ENCODE measurements at regions not wholly inside any gene's neighbourhood (a gene's known extent, or its start where the extent isn't known, plus 50 kb on each side); places are given as distances from the start of the nearest gene placed in this dataset.

DNA sequence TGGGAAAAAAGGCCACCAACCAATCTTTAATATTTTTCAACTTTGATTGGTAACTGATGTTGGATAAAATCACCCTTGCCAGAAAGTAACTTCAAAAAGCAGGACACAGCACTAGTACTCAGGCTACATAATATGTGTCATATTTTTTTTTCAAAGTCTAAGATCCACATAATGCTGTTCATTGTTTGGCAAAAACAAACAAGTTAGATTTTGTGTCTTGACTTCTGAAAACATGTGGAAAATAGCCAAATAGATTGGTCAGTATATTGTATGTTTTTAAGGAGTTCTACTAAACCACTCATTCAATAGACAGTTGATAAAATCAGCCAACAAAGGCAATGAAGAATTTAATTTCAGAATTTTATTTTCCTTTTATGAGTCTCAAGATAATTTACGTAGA, 111.7 kb upstream of the CCDC54 start:
- H3K4me3 ChIP-seq (ENCODE audit: low read depth, low read length) = no peak overlapping the region
- no peaks in the 10 kb centered on the region for H3K27me3 ChIP-seq (ENCODE audit: control insufficient read depth, insufficient read depth, low read length)
- no peaks in the 10 kb centered on the region for H3K36me3 ChIP-seq (ENCODE audit: control insufficient read depth, insufficient read depth, low read length)
- H3K9me3 ChIP-seq (ENCODE audit: control insufficient read depth, insufficient read depth, low read depth, low read length) = no peaks in the 10 kb centered on the region; the same call in 1 of the 2 replicates
- peaks cover 32% of the 10 kb centered on the region; the same call in 1 of the 2 replicates for H3K4me1 ChIP-seq (ENCODE audit: control insufficient read depth, insufficient read depth, low read length)
- no peak overlapping the region for H3K9ac ChIP-seq (ENCODE audit: low read length)
- 0 out of 2 replicates have a peak overlapping the region, but pooled peaks have one; percentile 22 for H3K27ac ChIP-seq (ENCODE audit: low read depth, low read length)

DNA sequence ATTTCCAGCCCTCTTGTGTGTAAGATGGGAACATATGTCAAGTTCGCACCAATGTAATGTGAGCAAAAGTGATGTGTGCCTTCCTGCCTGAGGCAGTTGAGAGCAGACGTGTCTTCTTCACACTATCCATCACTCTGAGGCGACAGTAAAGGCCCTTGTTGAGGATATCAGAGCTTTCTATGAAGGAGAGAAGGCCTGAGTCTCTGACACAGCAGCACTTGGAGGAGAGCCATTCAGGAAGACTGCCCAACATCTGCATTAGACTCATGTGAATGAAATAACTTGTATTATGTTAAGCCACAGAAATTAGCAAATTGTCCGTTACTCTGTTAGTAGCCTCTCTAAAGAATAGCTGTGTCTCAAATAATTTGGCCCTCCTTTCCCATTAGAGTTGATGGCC, 108.8 kb upstream of the CCDC54 start:
- no peaks in the 10 kb centered on the region for H3K27me3 ChIP-seq (ENCODE audit: control insufficient read depth, insufficient read depth, low read length)
- no peak overlapping the region for H3K9ac ChIP-seq (ENCODE audit: low read length)
- peaks cover 32% of the 10 kb centered on the region; the same call in 1 of the 2 replicates for H3K4me1 ChIP-seq (ENCODE audit: control insufficient read depth, insufficient read depth, low read length)
- no peak overlapping the region for H3K27ac ChIP-seq (ENCODE audit: low read depth, low read length)
- H3K4me3 ChIP-seq (ENCODE audit: low read depth, low read length) = no peak overlapping the region
- no peaks in the 10 kb centered on the region; the same call in 1 of the 2 replicates for H3K9me3 ChIP-seq (ENCODE audit: control insufficient read depth, insufficient read depth, low read depth, low read length)
- H3K36me3 ChIP-seq (ENCODE audit: control insufficient read depth, insufficient read depth, low read length) = no peaks in the 10 kb centered on the region

DNA sequence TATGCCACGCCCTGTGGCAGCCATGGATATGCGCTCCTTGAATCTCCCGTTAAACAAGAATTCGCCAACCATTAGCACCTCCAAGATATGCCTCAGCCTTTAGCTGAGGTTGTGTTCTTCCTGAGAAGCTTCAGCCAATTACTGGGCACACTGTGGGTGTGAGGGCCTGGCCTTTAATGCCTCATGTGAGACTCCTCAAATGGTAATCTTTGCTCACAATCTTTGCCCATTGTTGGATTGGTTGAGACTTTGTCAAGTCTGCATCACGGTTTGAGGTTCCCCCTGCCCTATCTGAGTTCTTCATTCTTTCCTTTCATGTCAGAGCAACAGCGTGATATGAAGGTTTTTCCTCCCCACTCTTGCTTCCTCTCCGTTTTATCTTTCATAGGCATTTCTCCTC, 108.1 kb upstream of the CCDC54 start:
- Histone ChIP-seq H3K9me3 (ENCODE audit: control insufficient read depth, insufficient read depth, low read depth, low read length) (no peaks in the 10 kb centered on the region; the same call in 1 of the 2 replicates), H3K27me3 (ENCODE audit: control insufficient read depth, insufficient read depth, low read length) (no peaks in the 10 kb centered on the region), H3K9ac (ENCODE audit: low read length) (no peak overlapping the region), H3K4me1 (ENCODE audit: control insufficient read depth, insufficient read depth, low read length) (peaks cover 26% of the 10 kb centered on the region; the same call in 1 of the 2 replicates), H3K4me3 (ENCODE audit: low read depth, low read length) (no peak overlapping the region), H3K36me3 (ENCODE audit: control insufficient read depth, insufficient read depth, low read length) (no peaks in the 10 kb centered on the region), H3K27ac (ENCODE audit: low read depth, low read length) (no peak overlapping the region)

DNA sequence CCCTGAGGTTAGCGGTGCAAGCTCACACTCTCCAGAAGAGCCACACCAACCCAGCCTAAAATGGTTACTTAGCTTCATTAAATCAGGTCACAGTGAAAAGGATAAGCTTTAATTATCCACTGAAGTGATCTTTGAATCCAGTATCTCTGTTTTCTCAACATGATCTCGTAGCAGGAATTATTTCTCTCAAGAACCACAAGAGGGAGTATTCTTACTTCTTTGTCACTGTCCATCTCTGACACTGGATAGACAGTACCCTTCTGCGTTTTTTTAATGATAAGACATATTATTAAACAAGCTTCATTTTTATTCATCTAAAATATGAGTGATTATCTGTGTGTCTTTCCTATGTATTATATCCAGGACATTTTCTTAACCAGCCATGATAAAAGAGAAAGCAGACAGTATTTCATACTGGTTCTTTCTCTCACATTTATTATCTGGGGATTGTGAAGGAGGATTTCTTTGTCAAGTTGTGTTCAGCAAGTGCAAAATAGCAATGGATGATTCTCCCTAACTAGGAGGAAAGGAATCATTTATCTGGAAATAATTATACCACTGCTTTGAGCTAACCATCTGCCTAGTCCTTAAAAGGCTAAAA, 105.4 kb upstream of the CCDC54 start:
- H3K27me3 ChIP-seq (ENCODE audit: control insufficient read depth, insufficient read depth, low read length) = no peaks in the 10 kb centered on the region
- H3K9me3 ChIP-seq (ENCODE audit: control insufficient read depth, insufficient read depth, low read depth, low read length) = no peaks in the 10 kb centered on the region; the same call in 1 of the 2 replicates
- H3K36me3 ChIP-seq (ENCODE audit: control insufficient read depth, insufficient read depth, low read length) = no peaks in the 10 kb centered on the region
- no peak overlapping the region for H3K9ac ChIP-seq (ENCODE audit: low read length)
- H3K27ac ChIP-seq (ENCODE audit: low read depth, low read length) = no peak overlapping the region
- no peak overlapping the region for H3K4me3 ChIP-seq (ENCODE audit: low read depth, low read length)
- peaks cover 11% of the 10 kb centered on the region; the same call in 1 of the 2 replicates for H3K4me1 ChIP-seq (ENCODE audit: control insufficient read depth, insufficient read depth, low read length)

DNA sequence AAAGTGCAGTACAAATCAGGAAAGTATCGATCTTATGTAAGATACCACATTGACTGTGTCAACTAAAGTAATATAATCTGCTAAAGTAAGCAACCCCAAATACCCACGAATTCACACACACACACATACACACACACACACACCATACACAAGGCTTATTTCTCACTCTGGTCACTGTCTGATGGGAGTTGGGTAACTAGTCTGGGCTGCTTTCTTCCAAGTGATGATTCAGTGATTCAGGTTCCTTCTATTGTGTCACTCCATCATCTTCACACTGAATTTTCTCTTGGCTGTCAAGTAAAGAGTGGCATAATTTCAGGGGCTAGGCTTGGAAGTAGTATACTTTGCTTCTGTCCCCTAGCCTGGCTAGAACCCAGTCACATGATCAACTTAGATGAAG, 104.8 kb upstream of the CCDC54 start:
- Histone ChIP-seq H3K27ac (ENCODE audit: low read depth, low read length) (no peak overlapping the region), H3K36me3 (ENCODE audit: control insufficient read depth, insufficient read depth, low read length) (no peaks in the 10 kb centered on the region), H3K27me3 (ENCODE audit: control insufficient read depth, insufficient read depth, low read length) (no peaks in the 10 kb centered on the region), H3K9me3 (ENCODE audit: control insufficient read depth, insufficient read depth, low read depth, low read length) (no peaks in the 10 kb centered on the region; the same call in 1 of the 2 replicates), H3K9ac (ENCODE audit: low read length) (no peak overlapping the region), H3K4me1 (ENCODE audit: control insufficient read depth, insufficient read depth, low read length) (peaks cover 11% of the 10 kb centered on the region; the same call in 1 of the 2 replicates), H3K4me3 (ENCODE audit: low read depth, low read length) (no peak overlapping the region)

DNA sequence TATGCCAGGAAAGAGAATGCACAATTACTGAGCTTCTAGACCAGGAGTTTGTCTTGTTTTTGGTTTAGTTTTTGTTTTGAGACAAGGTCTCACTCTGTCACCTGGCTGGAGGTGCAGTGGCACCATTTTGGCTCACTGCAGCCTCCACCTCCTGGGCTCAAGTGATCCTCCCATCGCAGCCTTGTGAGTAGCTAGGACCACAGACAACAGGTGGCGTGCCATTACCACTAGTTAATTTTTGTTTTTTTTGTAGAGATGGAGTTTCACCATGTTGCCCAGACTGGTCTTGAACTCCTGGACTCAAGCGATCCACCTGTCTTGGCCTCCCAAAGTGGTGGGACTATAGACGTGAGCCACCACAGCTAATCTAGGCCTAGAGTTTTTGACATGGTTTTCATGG, 104.4 kb upstream of the CCDC54 start:
- no peaks in the 10 kb centered on the region; the same call in 1 of the 2 replicates for H3K9me3 ChIP-seq (ENCODE audit: control insufficient read depth, insufficient read depth, low read depth, low read length)
- no peak overlapping the region for H3K4me3 ChIP-seq (ENCODE audit: low read depth, low read length)
- H3K27ac ChIP-seq (ENCODE audit: low read depth, low read length) = no peak overlapping the region
- no peaks in the 10 kb centered on the region for H3K27me3 ChIP-seq (ENCODE audit: control insufficient read depth, insufficient read depth, low read length)
- H3K4me1 ChIP-seq (ENCODE audit: control insufficient read depth, insufficient read depth, low read length) = peaks cover 11% of the 10 kb centered on the region; the same call in 1 of the 2 replicates
- H3K36me3 ChIP-seq (ENCODE audit: control insufficient read depth, insufficient read depth, low read length) = no peaks in the 10 kb centered on the region
- H3K9ac ChIP-seq (ENCODE audit: low read length) = no peak overlapping the region

DNA sequence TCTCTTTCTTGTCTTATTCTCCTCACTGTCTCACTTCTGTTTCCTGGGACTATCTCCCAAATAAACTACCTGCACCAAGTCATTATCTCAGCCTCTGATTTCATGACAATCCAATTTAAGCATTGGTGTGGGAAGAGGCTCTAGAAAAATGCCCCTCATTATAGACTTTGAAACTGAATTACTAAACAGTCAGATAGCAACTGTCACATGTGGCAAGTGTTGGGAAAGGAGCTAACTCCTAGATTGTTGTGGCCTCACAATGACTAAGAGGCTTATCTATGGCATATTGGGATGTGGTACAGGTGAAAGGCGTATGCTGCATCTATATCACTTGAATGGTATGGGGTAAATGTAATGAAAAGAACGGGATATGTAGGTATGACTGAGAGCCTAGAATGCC, 103.5 kb upstream of the CCDC54 start:
- peaks cover 7% of the 10 kb centered on the region; the same call in 1 of the 2 replicates for H3K4me1 ChIP-seq (ENCODE audit: control insufficient read depth, insufficient read depth, low read length)
- no peak overlapping the region for H3K9ac ChIP-seq (ENCODE audit: low read length)
- no peaks in the 10 kb centered on the region; the same call in 1 of the 2 replicates for H3K9me3 ChIP-seq (ENCODE audit: control insufficient read depth, insufficient read depth, low read depth, low read length)
- H3K27me3 ChIP-seq (ENCODE audit: control insufficient read depth, insufficient read depth, low read length) = no peaks in the 10 kb centered on the region
- no peak overlapping the region for H3K4me3 ChIP-seq (ENCODE audit: low read depth, low read length)
- H3K27ac ChIP-seq (ENCODE audit: low read depth, low read length) = no peak overlapping the region
- no peaks in the 10 kb centered on the region for H3K36me3 ChIP-seq (ENCODE audit: control insufficient read depth, insufficient read depth, low read length)

DNA sequence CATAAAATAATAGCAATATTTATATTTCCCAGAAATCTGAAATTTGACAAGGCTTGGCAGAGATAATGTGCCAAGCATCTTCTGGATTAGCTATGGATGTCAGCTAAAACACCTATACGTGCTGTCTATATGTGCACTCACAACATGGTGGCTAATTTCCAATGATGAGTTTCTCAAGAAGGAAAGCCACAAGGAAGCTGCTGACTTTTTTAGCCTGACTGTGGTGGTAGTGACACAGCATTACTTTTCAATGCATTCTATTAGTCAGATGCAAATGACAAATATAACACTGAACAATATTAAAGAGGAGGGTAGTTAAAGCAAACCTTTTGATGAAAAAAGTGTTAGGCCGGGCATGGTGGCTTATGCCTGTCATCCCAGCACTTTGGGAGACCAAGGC, 101.7 kb upstream of the CCDC54 start:
- Histone ChIP-seq H3K27me3 (ENCODE audit: control insufficient read depth, insufficient read depth, low read length) (no peaks in the 10 kb centered on the region), H3K27ac (ENCODE audit: low read depth, low read length) (no peak overlapping the region), H3K9me3 (ENCODE audit: control insufficient read depth, insufficient read depth, low read depth, low read length) (peaks cover under 1% of the 10 kb centered on the region; the same call in 1 of the 2 replicates), H3K9ac (ENCODE audit: low read length) (no peak overlapping the region), H3K4me1 (ENCODE audit: control insufficient read depth, insufficient read depth, low read length) (no peaks in the 10 kb centered on the region), H3K36me3 (ENCODE audit: control insufficient read depth, insufficient read depth, low read length) (no peaks in the 10 kb centered on the region), H3K4me3 (ENCODE audit: low read depth, low read length) (no peak overlapping the region)

DNA sequence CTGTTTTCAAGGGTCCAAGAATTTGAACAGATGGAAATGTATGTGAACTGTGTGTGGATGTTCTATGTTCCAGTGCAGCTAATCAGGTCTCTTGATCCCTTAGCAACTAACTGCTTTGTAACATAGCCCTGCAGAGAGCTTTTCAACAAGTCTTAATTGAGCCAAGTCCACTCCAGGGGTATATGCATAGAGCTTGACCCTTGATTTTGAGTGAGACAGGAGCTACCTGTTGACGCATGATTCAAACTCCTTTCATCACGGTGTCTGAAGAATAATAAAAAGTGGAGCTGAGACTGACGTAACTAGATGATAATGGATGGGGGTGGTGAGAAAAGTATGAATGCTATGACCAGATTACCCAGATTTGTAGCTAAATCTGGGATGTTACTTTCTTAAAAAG, 93.3 kb upstream of the CCDC54 start:
- Histone ChIP-seq H3K9me3 (ENCODE audit: control insufficient read depth, insufficient read depth, low read depth, low read length) (peaks cover 4% of the 10 kb centered on the region; the same call in 1 of the 2 replicates), H3K27me3 (ENCODE audit: control insufficient read depth, insufficient read depth, low read length) (no peaks in the 10 kb centered on the region), H3K4me3 (ENCODE audit: low read depth, low read length) (no peak overlapping the region), H3K36me3 (ENCODE audit: control insufficient read depth, insufficient read depth, low read length) (no peaks in the 10 kb centered on the region), H3K4me1 (ENCODE audit: control insufficient read depth, insufficient read depth, low read length) (peaks cover 36% of the 10 kb centered on the region), H3K9ac (ENCODE audit: low read length) (no peak overlapping the region), H3K27ac (ENCODE audit: low read depth, low read length) (peak overlapping the region; percentile 37; the same call in 1 of the 2 replicates)

DNA sequence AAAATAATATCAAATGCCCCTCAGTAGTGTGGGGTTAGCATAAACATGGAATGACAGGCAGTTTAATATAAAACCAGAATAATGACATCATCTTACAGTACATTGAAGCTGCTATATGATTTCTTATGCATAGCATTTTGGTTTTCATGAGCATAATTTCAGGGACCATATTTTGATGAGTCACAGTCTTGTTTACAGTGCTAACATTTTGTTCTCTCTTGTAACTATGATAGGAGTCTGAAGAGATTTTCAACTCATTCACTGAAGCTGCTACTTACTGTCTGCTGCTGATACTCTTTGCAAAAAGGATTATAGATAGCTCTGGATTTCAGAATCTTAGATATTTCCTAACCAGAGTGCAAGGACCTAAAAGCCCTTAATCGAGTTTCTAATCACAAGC, 92.6 kb upstream of the CCDC54 start:
- Histone ChIP-seq H3K4me1 (ENCODE audit: control insufficient read depth, insufficient read depth, low read length) (peaks cover 36% of the 10 kb centered on the region), H3K4me3 (ENCODE audit: low read depth, low read length) (peak overlapping the region; percentile 11; the same call in 1 of the 2 replicates), H3K27ac (ENCODE audit: low read depth, low read length) (peak overlapping the region; percentile 79; the same call in 1 of the 2 replicates), H3K27me3 (ENCODE audit: control insufficient read depth, insufficient read depth, low read length) (no peaks in the 10 kb centered on the region), H3K9me3 (ENCODE audit: control insufficient read depth, insufficient read depth, low read depth, low read length) (peaks cover 4% of the 10 kb centered on the region; the same call in 1 of the 2 replicates), H3K9ac (ENCODE audit: low read length) (peak overlapping the region; percentile 53), H3K36me3 (ENCODE audit: control insufficient read depth, insufficient read depth, low read length) (no peaks in the 10 kb centered on the region)

DNA sequence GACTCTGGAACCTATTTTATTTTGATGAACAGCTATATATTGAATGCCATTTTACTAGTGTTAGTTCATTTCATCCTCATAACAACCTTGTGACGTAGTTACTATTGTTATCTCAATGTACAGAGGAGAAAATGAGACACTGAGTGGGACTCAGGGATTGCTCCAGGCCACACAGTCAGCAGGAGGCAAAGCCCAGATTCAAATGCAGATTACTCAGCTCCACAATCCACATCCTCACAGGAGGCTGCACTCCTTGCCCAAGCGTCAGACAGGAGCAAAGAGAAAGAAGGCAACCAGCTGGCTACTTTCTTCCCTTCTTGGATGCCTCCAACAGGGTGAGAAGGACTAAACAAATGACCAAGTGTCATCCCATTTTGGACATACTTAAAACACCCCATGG, 92.0 kb upstream of the CCDC54 start:
- peak overlapping the region; percentile 11; the same call in 1 of the 2 replicates for H3K4me3 ChIP-seq (ENCODE audit: low read depth, low read length)
- H3K4me1 ChIP-seq (ENCODE audit: control insufficient read depth, insufficient read depth, low read length) = peaks cover 36% of the 10 kb centered on the region
- H3K27ac ChIP-seq (ENCODE audit: low read depth, low read length) = peak overlapping the region; percentile 79; the same call in 1 of the 2 replicates
- H3K9me3 ChIP-seq (ENCODE audit: control insufficient read depth, insufficient read depth, low read depth, low read length) = peaks cover 5% of the 10 kb centered on the region; the same call in 1 of the 2 replicates
- no peaks in the 10 kb centered on the region for H3K27me3 ChIP-seq (ENCODE audit: control insufficient read depth, insufficient read depth, low read length)
- peak overlapping the region; percentile 53 for H3K9ac ChIP-seq (ENCODE audit: low read length)
- no peaks in the 10 kb centered on the region for H3K36me3 ChIP-seq (ENCODE audit: control insufficient read depth, insufficient read depth, low read length)

Data from HUES6 (cell line).